ENCODE measurements at regions not wholly inside any gene's neighbourhood (a gene's known extent, or its start where the extent isn't known, plus 50 kb on each side); places are given as distances from the start of the nearest gene placed in this dataset.

DNA sequence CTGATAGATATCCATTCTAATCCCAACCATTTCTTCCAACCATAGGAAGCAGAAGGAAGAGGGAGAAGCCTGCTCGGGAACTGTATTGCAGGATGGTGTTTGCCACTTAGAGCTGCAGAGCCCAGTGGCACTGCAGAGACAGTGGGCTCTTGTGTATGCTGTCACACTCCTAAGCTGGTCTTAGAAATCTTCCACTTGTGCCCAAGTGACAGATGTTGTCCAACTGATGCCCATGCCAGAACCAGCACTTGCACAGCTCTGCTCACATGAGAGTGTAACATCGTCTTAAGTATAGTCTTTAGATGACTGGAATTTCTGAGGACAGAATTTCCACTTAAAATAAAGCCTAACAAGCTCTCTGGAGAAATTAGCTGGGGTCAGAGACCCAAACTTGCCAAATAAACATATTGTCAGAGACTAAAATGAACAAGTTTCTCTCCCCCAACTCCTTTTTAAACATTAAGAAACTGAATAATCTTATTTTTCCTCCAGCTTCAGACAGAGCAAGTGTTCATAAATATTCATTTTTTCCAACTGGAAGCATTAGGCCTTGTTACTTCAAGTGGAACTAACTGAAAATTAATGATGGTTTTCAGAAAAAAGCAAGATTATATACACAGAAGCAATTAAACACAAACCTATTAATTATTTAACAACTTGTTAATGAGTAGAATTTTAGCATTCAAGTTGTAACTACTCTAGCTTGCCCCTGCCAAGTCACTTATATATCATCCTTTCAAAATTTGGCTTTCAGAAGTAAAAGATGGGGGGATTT is 577.3 kb downstream of the AJAP1 start:
- no peak for DNase-seq (ENCODE audit: low read depth in 2 of 2)

DNA sequence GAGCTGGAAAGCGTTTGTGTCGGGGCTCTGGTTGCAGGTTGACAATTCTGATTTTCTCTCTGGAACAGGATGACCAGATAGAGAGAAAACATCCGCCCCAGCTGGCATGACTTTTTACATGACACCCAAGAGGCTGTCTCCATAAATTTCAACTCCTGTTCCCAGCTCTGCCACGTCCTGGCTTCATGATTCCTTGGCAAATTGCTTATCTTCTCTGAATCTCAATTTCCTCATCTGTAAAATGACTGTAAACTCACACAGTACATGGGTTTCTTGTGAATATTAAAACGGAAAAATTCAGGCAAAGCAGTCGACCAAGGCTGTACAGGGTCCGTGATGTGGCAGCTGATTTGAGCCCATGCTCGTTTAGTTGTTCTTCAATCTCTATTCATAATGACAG is 572.7 kb downstream of the AJAP1 start:
- DNase-seq (ENCODE audit: low read depth in 2 of 2), result no peak

DNA sequence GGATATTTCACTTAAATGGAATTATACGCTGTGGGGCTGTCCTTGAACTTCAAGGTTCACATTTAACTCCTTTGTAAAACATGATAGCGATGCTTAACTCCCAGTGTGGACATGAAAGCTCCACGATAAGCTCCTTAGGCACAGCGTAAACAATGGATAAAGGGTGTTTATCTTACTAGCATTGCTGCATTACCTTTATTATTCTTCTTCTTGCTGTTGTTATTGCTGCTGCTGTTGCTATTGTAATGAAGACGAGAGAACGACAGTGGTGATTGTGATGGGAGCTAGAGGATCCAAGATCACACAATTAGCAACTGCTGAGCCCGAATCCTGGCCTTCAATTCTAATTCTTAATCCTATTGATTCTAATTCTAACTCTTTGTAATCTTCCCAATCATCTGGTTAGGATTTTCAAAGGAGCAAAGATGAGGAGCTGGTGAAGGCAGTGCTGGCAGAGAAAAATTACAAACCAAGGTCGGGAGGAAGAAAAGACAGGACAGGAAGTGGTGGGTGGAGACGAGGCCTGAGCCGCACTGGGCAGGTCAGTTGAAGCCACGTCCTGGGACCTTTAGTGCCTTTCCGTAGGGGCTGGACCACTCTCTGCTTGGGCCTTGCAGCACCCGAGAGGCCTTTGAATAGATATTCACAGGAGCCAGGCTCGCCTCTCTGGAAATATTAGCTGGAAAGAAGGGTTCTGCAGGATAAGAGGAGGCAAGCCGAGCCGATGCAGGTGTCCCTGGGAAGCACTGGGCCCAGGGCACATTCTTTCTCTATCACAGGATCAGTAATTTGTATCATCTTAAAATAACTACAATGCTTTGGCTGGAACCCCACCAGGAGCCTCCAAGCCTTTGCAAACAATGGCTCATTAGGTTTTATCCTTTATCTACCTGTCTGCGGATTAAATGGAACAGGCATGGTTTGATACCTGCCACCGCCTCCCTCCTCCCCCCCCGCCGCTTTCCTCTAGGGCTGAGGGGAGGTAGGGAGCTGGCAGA is 571.6 kb downstream of the AJAP1 start:
- DNase-seq (ENCODE audit: low read depth in 2 of 2), result no peak

DNA sequence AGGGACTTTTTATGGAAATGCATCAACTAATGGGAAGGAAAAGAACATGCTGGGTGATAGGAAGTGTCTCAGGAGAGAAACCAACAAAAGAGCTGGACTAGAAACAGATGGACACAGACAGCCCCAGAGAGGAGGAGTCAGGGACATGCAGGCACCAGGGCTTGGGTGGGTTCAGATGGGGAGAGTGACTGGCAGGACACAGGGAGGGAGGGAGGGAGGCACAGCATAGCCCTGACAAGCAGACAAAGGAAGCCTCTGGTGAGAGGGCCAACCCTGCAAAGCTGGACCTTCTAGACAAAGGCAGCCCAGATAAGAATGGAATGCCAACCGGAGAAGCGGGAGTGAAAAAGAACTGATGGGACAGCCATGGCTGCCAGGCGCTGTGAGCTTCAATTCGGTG is 568.8 kb downstream of the AJAP1 start:
- DNase-seq (ENCODE audit: low read depth in 2 of 2), result no peak

DNA sequence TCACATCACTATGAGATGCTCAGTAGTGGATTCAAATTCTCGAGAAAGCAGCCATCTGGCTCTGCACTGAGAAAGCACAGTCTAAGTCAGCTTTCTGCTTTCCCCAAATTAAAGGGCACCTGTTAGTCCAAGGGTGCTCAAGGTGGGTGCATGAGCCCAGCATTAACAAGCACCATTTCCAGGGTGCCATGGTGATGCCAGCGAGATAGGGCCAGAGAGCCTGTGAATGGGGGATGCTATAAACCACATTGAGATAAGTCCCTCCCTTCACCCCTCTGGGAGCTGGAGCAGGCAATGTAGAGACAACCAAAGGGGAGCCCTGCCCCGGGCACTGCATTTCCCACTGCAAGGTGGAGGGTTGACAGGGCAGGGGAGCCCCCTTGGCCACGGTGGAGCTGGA is 568.2 kb downstream of the AJAP1 start:
- no peak for DNase-seq (ENCODE audit: low read depth in 2 of 2)

DNA sequence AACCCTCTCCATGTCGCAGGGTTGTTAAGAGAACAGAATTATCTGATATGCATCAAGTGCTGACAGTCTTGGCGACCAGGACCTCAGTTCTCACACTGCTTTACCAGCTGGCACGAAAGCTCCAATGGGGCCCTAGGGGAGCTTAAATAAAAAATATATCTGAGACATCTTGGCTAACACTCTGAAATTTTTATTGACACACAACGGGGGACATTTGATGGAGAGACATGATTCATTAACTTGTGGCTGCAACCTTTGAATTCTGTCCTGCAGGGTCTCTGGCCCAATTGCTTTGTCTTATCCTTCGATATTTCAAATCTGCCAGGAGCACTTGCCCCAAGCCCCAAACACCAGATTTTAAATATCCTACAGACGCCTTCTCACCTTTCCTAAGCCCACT is 567.0 kb downstream of the AJAP1 start:
- DNase-seq (ENCODE audit: low read depth in 2 of 2), result no peak

DNA sequence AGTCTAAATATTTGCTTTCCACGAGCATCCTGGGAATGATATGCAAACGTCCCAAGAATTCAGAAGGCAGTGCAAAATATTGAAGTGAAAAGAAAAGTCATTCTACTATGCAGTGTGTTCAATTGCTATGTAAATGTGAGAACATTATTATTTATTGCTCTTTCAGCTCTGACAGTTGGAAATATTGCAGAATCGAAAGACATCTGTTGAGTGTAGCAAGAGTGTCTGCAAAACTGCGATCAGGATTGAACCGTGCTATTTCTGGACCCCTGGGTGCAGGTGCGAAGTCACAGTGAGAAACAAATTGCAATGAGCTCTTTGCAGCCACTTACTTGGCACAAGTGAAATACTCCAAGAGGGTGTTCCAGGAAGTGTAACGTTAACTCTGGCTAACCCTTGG is 566.4 kb downstream of the AJAP1 start:
- no peak for DNase-seq (ENCODE audit: low read depth in 2 of 2)

DNA sequence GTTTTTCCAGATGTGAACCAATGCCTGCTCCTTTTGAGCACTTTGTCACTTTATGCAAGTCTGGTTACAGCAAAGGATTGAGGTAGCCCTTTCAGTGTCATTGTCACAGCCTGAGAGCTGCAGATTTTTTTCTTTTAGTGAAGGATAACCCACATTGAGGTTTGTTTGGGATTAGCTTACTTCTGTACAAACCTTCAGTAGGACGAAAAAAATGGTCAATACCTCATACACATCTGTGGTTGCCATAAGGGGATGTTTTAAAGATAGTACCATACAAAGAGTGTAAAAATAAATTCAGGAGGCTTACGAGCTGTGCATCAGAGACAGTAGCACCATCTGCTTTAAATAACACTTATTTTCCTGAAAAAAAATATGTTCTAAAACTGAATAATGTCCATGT is 566.0 kb downstream of the AJAP1 start:
- DNase-seq (ENCODE audit: low read depth in 2 of 2), result no peak

DNA sequence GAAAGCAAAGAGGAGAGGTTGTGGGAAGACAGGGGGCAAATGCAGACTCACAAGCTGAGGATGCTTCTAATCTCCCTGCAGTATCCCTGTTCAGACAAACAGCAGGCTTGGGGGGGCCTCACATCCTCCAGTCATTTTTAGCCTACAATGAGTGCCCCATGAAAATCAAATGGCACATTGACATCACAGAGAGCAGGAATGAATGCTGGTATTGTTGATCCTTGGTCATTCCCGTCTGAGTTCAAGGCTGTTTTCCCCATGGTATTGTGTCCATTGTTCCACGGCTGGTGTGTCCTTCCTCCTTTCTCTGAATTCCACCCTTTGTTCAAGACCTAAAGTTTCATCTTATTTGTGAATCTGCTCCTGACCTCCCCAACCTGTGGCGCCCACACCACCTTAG is 545.6 kb downstream of the AJAP1 start:
- DNase-seq (ENCODE audit: low read depth in 2 of 2), result no peak

DNA sequence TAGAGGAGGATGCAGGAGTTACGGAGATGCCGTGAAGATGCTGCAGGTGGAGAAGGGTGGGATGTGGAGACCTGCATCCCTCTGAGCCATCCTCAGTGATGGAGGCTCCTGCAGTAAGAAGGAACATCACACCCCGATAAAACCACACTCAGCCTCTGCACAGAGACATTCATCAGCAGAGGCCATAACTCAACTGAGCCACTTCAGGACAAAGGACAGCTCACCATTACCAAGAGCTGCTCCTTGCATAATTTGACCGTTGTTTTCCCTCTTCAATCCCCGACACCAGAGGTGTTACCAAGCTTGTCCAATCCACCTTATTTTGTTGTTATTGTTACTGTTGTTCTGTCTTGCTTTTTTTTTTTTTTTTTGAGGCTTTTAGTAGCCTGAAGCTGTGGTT is 543.9 kb downstream of the AJAP1 start:
- DNase-seq (ENCODE audit: low read depth in 2 of 2), result no peak

DNA sequence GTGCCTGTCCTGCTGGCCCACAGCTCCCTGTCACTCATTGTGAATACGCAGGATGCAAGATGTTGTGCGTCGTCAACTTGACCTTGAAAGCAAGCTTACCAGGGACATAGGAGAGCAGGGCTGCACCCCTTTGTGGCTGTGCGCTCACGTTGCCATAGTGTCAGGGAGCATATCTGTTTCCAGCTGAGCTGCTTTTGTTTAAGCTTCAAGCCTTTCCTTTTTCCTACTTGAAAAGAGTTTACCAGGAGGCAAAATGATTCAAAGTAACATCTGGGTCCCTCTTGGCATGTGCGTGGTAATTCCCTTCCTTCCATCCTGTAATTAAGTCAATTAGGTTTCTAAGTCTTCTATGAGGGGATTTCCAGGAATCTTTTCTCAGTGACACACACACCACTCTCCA is 537.1 kb downstream of the AJAP1 start:
- no peak for DNase-seq (ENCODE audit: low read depth in 2 of 2)

DNA sequence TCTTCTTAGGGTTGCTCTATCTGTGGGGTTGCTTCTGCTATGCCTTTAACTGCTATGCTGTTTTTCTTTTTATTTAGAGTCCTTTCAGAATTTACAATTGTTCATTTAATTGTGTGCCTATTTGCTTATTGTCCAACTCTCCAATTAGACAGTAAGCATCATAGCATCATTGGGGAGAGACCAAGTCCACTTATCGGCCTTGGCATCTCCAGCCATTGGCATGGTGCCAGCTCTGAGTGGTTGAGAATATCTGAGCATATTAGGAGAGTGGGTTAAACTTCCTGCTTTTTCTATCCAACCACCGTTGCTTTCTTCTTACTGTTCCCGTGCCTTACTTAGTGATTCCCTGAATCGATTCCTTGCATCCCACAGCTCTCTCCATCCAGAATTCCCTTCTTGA is 535.0 kb downstream of the AJAP1 start:
- no peak for DNase-seq (ENCODE audit: low read depth in 2 of 2)

DNA sequence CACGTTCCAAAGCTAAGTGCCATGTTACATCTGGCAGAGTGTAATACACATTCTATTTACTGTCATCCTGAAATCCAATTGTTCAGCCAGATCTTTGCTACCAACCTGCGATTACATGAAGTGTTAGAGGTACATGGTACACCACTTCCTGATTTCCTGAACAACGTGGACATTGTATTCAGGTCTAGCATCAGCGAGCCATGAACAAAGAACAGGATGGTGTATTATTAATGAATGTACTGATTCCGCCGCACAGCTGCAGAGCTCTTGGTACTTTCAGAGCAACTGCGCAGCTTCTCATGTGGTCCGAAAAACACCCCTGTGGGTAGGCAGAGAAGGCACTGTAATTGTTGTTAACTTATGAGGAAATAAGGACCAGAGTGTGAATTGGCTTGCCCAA is 511.4 kb downstream of the AJAP1 start:
- DNase-seq (ENCODE audit: low read depth in 2 of 2), result no peak

DNA sequence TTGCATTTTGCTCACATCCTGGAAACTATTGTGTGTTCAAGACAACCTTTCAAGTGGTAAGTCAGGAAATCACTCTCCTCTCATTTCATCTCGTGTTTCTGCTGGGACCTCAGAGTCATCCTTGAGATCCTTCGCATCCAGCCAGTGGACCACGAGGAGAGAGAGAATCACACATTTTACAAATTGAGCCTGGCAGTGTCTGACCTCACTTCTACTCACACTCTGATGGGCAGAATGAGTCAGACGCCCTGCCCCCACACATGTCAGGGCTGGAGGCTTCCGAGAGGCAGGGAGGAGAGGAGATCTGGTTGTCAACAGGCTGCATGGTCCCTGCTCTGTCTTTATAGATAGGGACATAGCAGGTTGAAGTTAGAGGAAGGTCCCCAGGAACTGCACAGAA is 509.7 kb downstream of the AJAP1 start:
- DNase-seq (ENCODE audit: low read depth in 2 of 2), result no peak

DNA sequence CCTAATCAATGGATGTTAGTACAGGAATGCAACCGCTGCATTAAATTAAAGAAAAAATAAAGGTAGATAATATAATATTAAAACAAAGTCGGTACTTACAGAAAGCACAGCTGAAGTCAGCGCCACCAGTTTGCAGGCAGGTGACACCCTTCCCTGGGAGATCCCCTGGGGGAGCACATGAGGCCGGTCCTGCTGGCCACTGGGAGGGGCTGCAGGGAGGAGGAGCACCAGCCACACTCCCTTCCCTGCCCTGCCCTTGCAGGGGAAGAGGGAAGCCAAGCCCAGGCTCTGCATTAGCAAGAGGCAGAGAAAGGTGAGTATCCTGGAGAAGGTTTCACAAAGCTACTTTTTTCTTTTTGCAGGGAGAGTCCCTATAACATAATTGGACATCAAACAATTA is 507.0 kb downstream of the AJAP1 start:
- no peak for DNase-seq (ENCODE audit: low read depth in 2 of 2)

DNA sequence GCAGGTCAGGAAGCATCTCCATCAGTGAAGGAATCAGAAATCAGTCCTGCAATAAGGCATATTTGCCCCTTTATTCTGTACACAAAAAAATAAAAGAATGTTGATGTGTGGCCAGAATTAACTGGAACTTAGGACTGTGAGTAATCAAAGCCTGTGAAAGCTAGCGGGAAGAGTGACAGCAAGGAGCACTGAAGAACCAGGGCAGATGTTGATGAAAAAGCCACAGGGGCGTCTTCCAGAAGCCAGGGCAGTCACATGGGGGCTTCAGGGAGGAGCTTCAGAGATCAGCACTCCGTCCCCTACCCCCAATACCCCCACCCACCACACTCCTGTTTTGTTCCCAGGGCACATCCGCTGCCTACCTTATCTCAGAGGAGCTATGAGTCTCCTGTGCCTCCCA is 502.8 kb downstream of the AJAP1 start:
- no peak for DNase-seq (ENCODE audit: low read depth in 2 of 2)

DNA sequence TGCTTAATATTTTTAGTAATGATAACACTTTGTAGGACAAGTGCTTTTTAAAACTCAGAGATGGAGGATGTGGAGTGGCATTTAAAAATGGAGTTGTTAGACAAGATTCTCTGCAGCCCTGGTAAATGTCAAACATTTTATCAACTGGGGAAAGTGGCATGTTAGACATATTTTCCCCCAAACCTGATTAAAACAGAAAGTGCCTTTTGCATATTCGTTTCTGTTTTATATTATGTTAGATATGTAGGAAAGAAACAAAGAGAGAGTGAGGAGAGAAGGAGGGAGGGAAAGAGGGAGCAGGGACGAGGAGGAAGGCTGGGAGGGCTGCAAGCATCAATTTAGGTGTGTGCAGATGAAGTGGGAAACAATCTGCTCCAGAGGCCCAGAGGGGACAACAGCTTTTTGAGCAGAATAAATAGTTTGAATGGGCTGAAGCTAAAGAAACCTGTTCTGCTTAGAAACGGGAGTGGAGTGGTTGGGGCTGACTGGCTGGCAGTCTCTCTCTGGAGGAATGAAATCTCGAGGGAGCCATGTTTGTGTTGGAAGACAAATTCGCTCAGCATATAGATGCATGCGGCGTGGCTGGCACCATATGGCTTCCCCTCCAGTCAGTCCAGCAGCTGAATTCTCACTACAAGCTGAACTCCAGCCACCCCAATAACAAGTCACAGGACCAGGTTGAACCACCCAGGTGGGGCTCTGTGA is 502.2 kb downstream of the AJAP1 start:
- no peak for DNase-seq (ENCODE audit: low read depth in 2 of 2)

DNA sequence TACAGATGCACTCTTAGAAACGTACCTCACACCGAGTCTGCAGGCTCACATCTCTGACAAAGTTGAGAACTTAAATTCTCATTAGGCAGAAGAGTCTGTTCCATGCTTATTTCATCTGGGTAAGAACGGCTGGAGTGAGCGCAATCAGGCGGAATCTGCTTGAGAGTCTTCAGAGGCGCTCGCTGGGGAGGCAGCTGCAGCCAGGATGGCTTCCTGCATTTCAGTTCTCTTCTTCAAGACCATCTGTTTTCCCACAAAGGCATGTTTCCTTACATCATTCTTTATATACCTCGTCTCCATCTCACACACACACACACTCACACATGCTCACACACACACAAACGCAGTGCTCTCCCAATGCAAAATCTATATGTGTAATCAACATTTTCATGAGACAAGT is 497.1 kb downstream of the AJAP1 start:
- no peak for DNase-seq (ENCODE audit: low read depth in 2 of 2)

DNA sequence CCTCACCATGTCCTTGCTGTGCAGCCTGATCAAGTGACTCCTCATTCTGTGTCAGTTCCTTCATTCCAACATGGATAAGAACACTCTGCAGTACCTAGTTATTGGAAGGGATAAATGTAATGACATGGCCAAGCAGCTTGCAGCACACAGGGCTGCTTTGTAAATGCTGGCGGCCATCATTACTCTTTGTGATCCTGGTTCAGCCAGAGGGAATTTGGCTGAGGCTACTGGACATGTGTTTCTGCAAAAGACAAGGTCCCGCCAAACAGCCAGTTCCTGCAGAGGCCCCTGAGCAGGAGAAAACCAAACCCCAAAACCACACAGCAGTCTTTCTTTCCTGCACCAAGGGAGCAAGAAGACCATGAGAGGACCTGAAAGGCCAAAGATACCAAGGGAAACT is 495.8 kb downstream of the AJAP1 start:
- no peak for DNase-seq (ENCODE audit: low read depth in 2 of 2)

DNA sequence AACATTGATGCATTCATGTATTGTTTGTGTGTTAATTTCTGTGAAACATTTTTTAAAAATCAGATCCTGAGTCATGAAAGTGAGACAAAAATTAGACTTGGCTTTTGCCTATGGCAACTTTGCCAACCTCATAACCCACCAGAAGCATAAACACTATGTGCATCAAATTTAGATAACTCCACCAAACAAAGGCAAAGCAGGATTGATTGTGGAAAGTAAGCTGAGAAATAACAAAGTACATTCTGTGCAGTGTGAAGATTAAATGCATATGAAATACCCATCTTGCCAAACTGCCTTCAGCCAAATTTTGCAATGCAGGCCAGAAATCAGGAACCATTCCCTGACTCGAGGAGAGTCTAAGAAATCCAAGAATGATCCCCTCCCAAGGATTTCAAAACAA is 493.4 kb downstream of the AJAP1 start:
- DNase-seq (ENCODE audit: low read depth in 2 of 2), result no peak

DNA sequence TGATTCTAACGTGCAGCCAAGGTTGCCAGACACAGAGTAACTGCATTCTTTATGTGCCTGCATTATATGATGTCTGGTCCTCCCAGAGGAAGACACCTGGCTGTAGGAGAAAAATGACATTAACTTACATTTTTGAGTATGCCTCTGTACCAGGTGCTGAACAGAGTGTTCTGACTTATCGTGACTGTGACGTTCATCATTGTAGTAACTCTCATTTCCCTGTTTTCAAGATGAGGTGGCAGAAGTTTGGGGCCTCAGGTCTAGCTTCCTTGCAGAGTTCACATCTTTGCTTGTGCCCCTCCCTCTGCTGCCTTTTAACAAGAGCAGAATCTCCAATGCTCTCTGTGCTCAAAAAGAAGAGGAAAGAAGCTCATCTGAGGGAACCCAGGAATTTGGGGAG is 488.0 kb downstream of the AJAP1 start:
- no peak for DNase-seq (ENCODE audit: low read depth in 2 of 2)

DNA sequence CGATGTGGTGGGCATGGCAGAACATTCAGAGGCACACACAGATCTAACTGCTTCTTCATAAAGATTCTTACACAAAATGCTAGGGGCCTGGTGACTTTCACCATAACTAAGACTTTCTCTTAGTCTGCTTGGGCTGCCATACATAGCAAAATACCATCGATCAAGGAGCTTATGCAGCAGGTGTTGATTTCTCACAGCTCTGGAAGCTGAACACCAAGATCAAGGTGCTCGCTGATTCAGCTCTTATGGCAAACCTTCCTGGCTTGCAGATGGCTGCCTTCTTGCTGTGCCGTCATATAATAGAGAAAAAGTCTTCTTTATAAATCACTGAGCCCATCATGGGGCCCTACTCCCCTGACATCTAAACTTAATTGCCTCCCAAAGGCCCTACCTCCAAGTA is 487.3 kb downstream of the AJAP1 start:
- DNase-seq (ENCODE audit: low read depth in 2 of 2), result no peak

DNA sequence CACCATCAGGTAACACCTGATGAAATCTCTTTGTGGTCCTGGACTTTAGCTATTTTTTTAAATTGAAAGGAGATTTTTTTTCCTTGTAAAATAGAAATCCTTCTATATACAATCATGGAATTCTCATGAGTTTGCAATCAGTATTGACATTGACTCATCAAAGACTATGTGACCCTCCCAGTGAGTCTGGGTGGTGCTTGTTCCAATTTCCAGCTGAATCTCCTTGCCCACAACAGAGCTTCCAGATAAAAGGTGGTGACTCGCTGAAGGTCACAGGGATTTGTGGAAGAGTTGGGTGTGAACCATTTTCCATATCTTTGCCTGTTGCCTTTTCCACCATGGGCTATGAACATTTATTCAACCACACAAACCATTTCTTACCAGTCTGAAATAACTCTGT is 486.6 kb downstream of the AJAP1 start:
- DNase-seq (ENCODE audit: low read depth in 2 of 2), result no peak

Data from fibroblast of skin of left biceps (primary cell).